ENCODE measurements at regions not wholly inside any gene's neighbourhood (a gene's known extent, or its start where the extent isn't known, plus 50 kb on each side); places are given as distances from the start of the nearest gene placed in this dataset.
A peak's percentile ranks its signal among the peaks of the same experiment; 100 is the strongest.

GRCh38 chr13:59345311-59345710 is 818.4 kb downstream of the DIAPH3 start:
- no peak for FAIRE-seq
- H3K4me2 ChIP-seq (ENCODE audit: low read depth, low read length): no peak overlapping the region
- no peak overlapping the region for H2AFZ ChIP-seq (ENCODE audit: low read length)
- DNase-seq (ENCODE audit: low spot score): no peak
- H3K27ac ChIP-seq (ENCODE audit: extremely low read length, insufficient read depth, low read length): no peak overlapping the region
- H4K20me1 ChIP-seq (ENCODE audit: insufficient read depth, low read length): no peaks in the 10 kb centered on the region
- no peak for ATAC-seq
- ChIA-PET CTCF (ENCODE audit: low intra/inter-chr PET ratio, low total read pairs) (no interaction called here), POLR2A (no interaction called here)
- H3K9ac ChIP-seq (ENCODE audit: insufficient read depth, low read depth, low read length): no peak overlapping the region
- TF ChIP-seq ZC3H13 (CRISPR knock-in tag; IDR thresholded peaks at IDR 0.05) (no peak), CREB1 (IDR thresholded peaks at IDR 0.05) (peak; percentile 12; the same call in 1 of the 2 replicates), CREB1 (CRISPR knock-in tag; IDR thresholded peaks at IDR 0.05) (no peak), ZNF326 (CRISPR knock-in tag; IDR thresholded peaks at IDR 0.05; ENCODE audit: borderline replicate concordance) (no peak), SP2 (CRISPR knock-in tag; IDR thresholded peaks at IDR 0.05) (no peak), FOXM1 (CRISPR knock-in tag; IDR thresholded peaks at IDR 0.05) (no peak), SNAPC4 (CRISPR knock-in tag; IDR thresholded peaks at IDR 0.05) (no peak), DPF2 (CRISPR knock-in tag; IDR thresholded peaks at IDR 0.05; ENCODE audit: borderline replicate concordance, low read depth) (no peak), ZFP90 (CRISPR knock-in tag; IDR thresholded peaks at IDR 0.05; ENCODE audit: borderline replicate concordance) (no peak)
- no peaks in the 10 kb centered on the region for H3K9me3 ChIP-seq (ENCODE audit: low read length)
- WGBS (ENCODE audit: low lambda C conversion rate): 0% methylated on average over 1 of the region's 2 CpGs
- H3K79me2 ChIP-seq (ENCODE audit: insufficient read depth, low read length): no peaks in the 10 kb centered on the region
- no TSS peak for BruUV-seq (replicated peaks)
- intact Hi-C loops (cut with micrococcal nuclease; ENCODE audit: unreplicated experiment) (no loop called here), in situ Hi-C loops (cut with HindIII; ENCODE audit: extremely low pct_ligation_motif_present, low pct_unique_long_range_greater_than_20kb) (no loop called here)
- no peaks in the 10 kb centered on the region for H3K27me3 ChIP-seq (ENCODE audit: control insufficient read depth in 1 of 2, insufficient read depth in 2 of 2, low read length in 2 of 2)
- no peaks in the 10 kb centered on the region for H3K36me3 ChIP-seq (replicated peaks in 1 of 2; ENCODE audit: control insufficient read depth in 1 of 2, insufficient read depth in 2 of 2, low read length in 2 of 2)
- no peaks in the 10 kb centered on the region for H3K4me1 ChIP-seq (ENCODE audit: insufficient read depth, low read length)
- no peak overlapping the region for H3K4me3 ChIP-seq (replicated peaks in 1 of 3; ENCODE audit: insufficient read depth in 1 of 3, low read depth in 2 of 3, low read length in 3 of 3)

Measured in HepG2 (cell line).